Loucy (cell line): ENCODE measurements at regions not wholly inside any gene's neighbourhood (a gene's known extent, or its start where the extent isn't known, plus 50 kb on each side); places are given as distances from the start of the nearest gene placed in this dataset.

Source experiments
- H2AFZ ChIP-seq: fragments of 200-600 bp; sonication (generic); 2 replicates; pipeline ENCODE4 v1.6.0; 2016; ENCODE audit warnings: antibody characterized with exemption, mild to moderate bottlenecking, low read length, moderate library complexity
- H3F3A ChIP-seq: fragments of 200-600 bp; 2 replicates; pipeline ENCODE4 v1.6.0; 2016; ENCODE audit warnings: antibody characterized with exemption, low read depth, mild to moderate bottlenecking
- H3K27me3 ChIP-seq: fragments of 200-600 bp; sonication (generic); 2 replicates; pipeline ENCODE4 v1.6.1; 2014; ENCODE audit warnings: low read length, mild to moderate bottlenecking; ENCODE audit not compliant: insufficient read depth, poor library complexity, severe bottlenecking
- H3K36me3 ChIP-seq: fragments of 200-600 bp; sonication (generic); 2 replicates; pipeline ENCODE4 v1.6.1; 2016; ENCODE audit warnings: low read length; ENCODE audit not compliant: insufficient read depth
- H3K4me1 ChIP-seq: fragments of 200-600 bp; sonication (generic); 2 replicates; pipeline ENCODE4 v1.5.1; 2014; ENCODE audit warnings: low read length, mild to moderate bottlenecking; ENCODE audit not compliant: insufficient read depth, poor library complexity, severe bottlenecking
- H3K4me2 ChIP-seq: fragments of 200-600 bp; sonication (generic); 2 replicates; pipeline ENCODE4 v1.6.0; 2014; ENCODE audit warnings: antibody characterized with exemption, low read length, low read depth, mild to moderate bottlenecking; ENCODE audit not compliant: poor library complexity, severe bottlenecking
- H3K4me3 ChIP-seq: fragments of 200-600 bp; sonication (generic); 2 replicates; pipeline ENCODE4 v1.5.1; 2014; ENCODE audit warnings: low read length, mild to moderate bottlenecking, mixed read lengths; ENCODE audit not compliant: poor library complexity, severe bottlenecking
- H3K79me2 ChIP-seq: fragments of 200-600 bp; sonication (generic); 2 replicates; pipeline ENCODE4 v1.6.1; 2014; ENCODE audit warnings: low read length; ENCODE audit not compliant: insufficient read depth
- H3K9ac ChIP-seq: fragments of 200-600 bp; sonication (generic); 2 replicates; pipeline ENCODE4 v1.6.0; 2014; ENCODE audit warnings: mild to moderate bottlenecking, low read depth, low read length, moderate library complexity; ENCODE audit not compliant: poor library complexity, severe bottlenecking
- H3K9me2 ChIP-seq: fragments of 200-600 bp; sonication (generic); replicated peaks from 2 replicates; pipeline ENCODE4 v1.6.1; 2016; ENCODE audit warnings: low read depth, low read length, mixed read lengths
- H3K9me3 ChIP-seq: fragments of 200-600 bp; sonication (generic); 2 replicates; pipeline ENCODE4 v1.6.1; 2014; ENCODE audit warnings: mild to moderate bottlenecking, antibody characterized with exemption, low read length, low read depth; ENCODE audit not compliant: insufficient read depth
- H4K20me1 ChIP-seq: fragments of 200-600 bp; sonication (generic); 2 replicates; pipeline ENCODE4 v1.6.0; 2014; ENCODE audit warnings: antibody characterized with exemption, low read length, mild to moderate bottlenecking; ENCODE audit not compliant: insufficient read depth, poor library complexity, severe bottlenecking
- CTCF ChIP-seq: fragments of 200-600 bp; sonication (generic); conservative IDR thresholded peaks from 2 replicates; pipeline ENCODE4 v1.5.1; 2014; ENCODE audit warnings: mild to moderate bottlenecking, antibody characterized with exemption, low read length
- EZH2phosphoT487 ChIP-seq: fragments of 200-600 bp; IDR thresholded peaks from 2 replicates; pipeline ENCODE4 v1.6.1; 2018; ENCODE audit warnings: antibody characterized with exemption, mild to moderate bottlenecking, moderate library complexity, borderline replicate concordance

DNA sequence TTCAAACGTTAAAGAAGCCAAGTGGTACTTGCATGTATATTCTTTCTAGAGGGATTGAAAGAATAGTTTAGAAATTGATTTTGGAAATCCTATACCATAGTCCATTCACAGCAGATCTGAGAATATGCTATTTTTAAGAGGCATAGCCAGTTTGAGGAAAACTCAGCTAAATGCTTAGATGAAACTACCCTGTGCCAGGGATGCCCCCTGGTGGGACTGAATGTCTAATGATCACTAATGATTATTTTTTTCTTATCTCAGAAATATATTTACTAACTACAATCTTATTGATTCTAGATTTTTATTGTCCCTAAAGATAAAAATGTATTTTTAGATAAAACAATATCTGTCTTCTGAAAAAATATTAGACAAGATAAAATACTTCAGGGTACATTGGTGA, 844.9 kb upstream of the PHF14 start:
- Histone ChIP-seq H3K9ac (no peak overlapping the region), H3K9me2 (no peaks in the 10 kb centered on the region), H3K79me2 (no peaks in the 10 kb centered on the region), H3K27me3 (no peaks in the 10 kb centered on the region), H4K20me1 (no peaks in the 10 kb centered on the region), H3K4me2 (no peak overlapping the region), H3K4me1 (no peaks in the 10 kb centered on the region), H3K4me3 (no peak overlapping the region), H3K36me3 (no peaks in the 10 kb centered on the region), H2AFZ (no peak overlapping the region), H3F3A (no peaks in the 10 kb centered on the region), H3K9me3 (no peaks in the 10 kb centered on the region)
- TF ChIP-seq CTCF (peak; percentile 77), EZH2phosphoT487 (no peak)

DNA sequence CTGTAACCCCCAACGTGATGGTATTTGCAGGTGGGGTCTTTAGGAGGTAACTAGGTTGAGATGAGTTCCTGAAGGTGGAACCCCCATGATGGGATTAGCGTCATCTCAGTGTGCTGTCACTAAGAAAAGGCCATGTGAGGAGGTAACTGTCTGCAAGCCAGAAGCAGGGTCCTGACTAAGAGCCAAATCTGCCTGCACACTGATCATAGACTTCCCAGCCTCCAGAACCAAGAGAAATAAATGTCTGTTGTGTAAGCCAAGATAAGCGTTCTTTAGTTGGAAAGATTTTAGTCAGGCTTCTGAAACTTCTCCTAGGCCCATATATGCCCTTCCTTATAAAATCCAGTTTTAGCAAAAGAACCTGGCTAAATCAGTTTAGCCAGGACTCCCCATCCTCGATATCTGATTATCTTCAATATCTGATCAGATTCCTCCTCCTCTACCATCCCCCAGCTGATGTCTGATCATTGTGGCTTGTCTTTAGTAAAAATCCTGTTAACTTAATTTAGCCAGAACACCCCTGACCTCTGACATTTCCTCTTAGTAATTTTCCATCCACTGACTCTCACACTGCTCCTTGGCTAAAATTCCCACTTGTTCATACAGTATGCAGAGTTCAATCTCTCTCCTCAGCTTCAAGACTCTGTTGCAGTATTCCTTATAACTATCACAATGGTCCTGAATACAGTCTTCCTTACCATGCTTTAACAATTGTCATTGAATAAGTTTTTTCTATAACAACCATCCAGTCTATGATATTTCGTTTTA, 835.4 kb upstream of the PHF14 start:
- Histone ChIP-seq H4K20me1 (no peaks in the 10 kb centered on the region), H3K9ac (no peak overlapping the region), H3K36me3 (no peaks in the 10 kb centered on the region), H3F3A (no peaks in the 10 kb centered on the region), H3K27me3 (no peaks in the 10 kb centered on the region), H2AFZ (no peak overlapping the region), H3K9me2 (no peaks in the 10 kb centered on the region), H3K4me1 (no peaks in the 10 kb centered on the region), H3K9me3 (no peaks in the 10 kb centered on the region), H3K4me2 (no peak overlapping the region), H3K4me3 (no peak overlapping the region), H3K79me2 (no peaks in the 10 kb centered on the region)
- TF ChIP-seq EZH2phosphoT487 (no peak), CTCF (no peak)

GRCh38 chr7:10146271-10146670, 827.4 kb upstream of the PHF14 start:
- no peak for TF ChIP-seq CTCF
- Histone ChIP-seq H3K9ac (no peak overlapping the region), H2AFZ (no peak overlapping the region)

More at GRCh38 chr7:10146271-10146670, 827.4 kb upstream of the PHF14 start:
- Histone ChIP-seq H3K79me2 (no peaks in the 10 kb centered on the region), H3K9me3 (no peaks in the 10 kb centered on the region), H3F3A (no peaks in the 10 kb centered on the region), H3K27me3 (no peaks in the 10 kb centered on the region), H3K4me2 (no peak overlapping the region), H3K4me3 (no peak overlapping the region), H3K9me2 (no peaks in the 10 kb centered on the region), H3K36me3 (no peaks in the 10 kb centered on the region), H3K4me1 (no peaks in the 10 kb centered on the region), H4K20me1 (no peaks in the 10 kb centered on the region)
